Keratinocyte (primary cell): ENCODE measurements at regions not wholly inside any gene's neighbourhood (a gene's known extent, or its start where the extent isn't known, plus 50 kb on each side); places are given as distances from the start of the nearest gene placed in this dataset.

Source experiments
- DNase-seq: peaks from one replicate; pipeline ENCODE4 v3.0.0-alpha.2; 2011; ENCODE audit warnings: low read depth, missing footprints, low spot score
- FAIRE-seq: peaks from 2 replicates; lab custom pipeline; 2011; peaks lifted over from hg19 to GRCh38; lab: Jason Lieb, UNC
- H2AFZ ChIP-seq: 2 replicates; pipeline ENCODE4 v1.6.0; 2012; ENCODE audit warnings: low read length, control low read depth, inconsistent platforms; ENCODE audit not compliant: control insufficient read depth
- H3K27ac ChIP-seq: 2 replicates; pipeline ENCODE4 v1.5.1; 2011; ENCODE audit warnings: low read length; ENCODE audit not compliant: control insufficient read depth, insufficient read depth
- H3K27me3 ChIP-seq: 3 replicates; pipeline ENCODE4 v1.6.0; 2011; ENCODE audit warnings: low read length; ENCODE audit not compliant: control insufficient read depth, insufficient read depth; ENCODE audit errors: extremely low read depth
- H3K36me3 ChIP-seq, 2 experiments: 2 replicates in 1 of 2; 3 replicates in 1 of 2; pipeline ENCODE4 v1.5.1; 2011; ENCODE audit warnings: low read length in 2 of 2, mild to moderate bottlenecking in 1 of 2; ENCODE audit not compliant: control insufficient read depth in 2 of 2, insufficient read depth in 2 of 2; ENCODE audit errors: extremely low read depth in 1 of 2
- H3K4me1 ChIP-seq: 3 replicates; pipeline ENCODE4 v1.5.1; 2011; ENCODE audit warnings: low read length; ENCODE audit not compliant: control insufficient read depth, insufficient read depth; ENCODE audit errors: extremely low read depth
- H3K4me2 ChIP-seq: 3 replicates; pipeline ENCODE4 v1.6.0; 2011; ENCODE audit warnings: low read depth, low read length; ENCODE audit not compliant: control insufficient read depth, insufficient read depth; ENCODE audit errors: extremely low read depth
- H3K4me3 ChIP-seq, 3 experiments: fragments of 200-600 bp in 1 of 3; sonication (generic) in 1 of 3; 2 replicates in 2 of 3; 3 replicates in 1 of 3; pipeline ENCODE4 v1.5.1; 2011 to 2016; ENCODE audit warnings: low read length in 3 of 3, mild to moderate bottlenecking in 3 of 3, control low read depth in 2 of 3, inconsistent platforms in 1 of 3, low read depth in 1 of 3, mixed read lengths in 1 of 3, mixed run types in 1 of 3, moderate library complexity in 1 of 3; ENCODE audit not compliant: control insufficient read depth in 2 of 3, insufficient read depth in 2 of 3; ENCODE audit errors: extremely low read depth in 1 of 3
- H3K79me2 ChIP-seq: 2 replicates; pipeline ENCODE4 v1.6.0; 2012; ENCODE audit warnings: low read length; ENCODE audit not compliant: control insufficient read depth, insufficient read depth
- H3K9ac ChIP-seq: 3 replicates; pipeline ENCODE4 v1.6.0; 2011; ENCODE audit warnings: low read length; ENCODE audit not compliant: control insufficient read depth, insufficient read depth; ENCODE audit errors: extremely low read depth
- H3K9me1 ChIP-seq: 3 replicates; pipeline ENCODE4 v1.6.0; 2011; ENCODE audit warnings: low read length; ENCODE audit not compliant: control insufficient read depth, insufficient read depth; ENCODE audit errors: extremely low read depth
- H3K9me3 ChIP-seq: 2 replicates; pipeline ENCODE4 v1.5.1; 2012; ENCODE audit warnings: low read depth, low read length; ENCODE audit not compliant: control insufficient read depth
- H4K20me1 ChIP-seq: 3 replicates; pipeline ENCODE4 v1.6.0; 2011; ENCODE audit warnings: low read length; ENCODE audit not compliant: control insufficient read depth, insufficient read depth; ENCODE audit errors: extremely low read depth
- CTCF ChIP-seq, 3 experiments: IDR thresholded peaks in 1 of 3; conservative IDR thresholded peaks in 1 of 3; optimal IDR thresholded peaks in 1 of 3; 2 replicates in 2 of 3; 3 replicates in 1 of 3; pipeline versions ENCODE3 to v1.5.1; 2011; ENCODE audit warnings: low read length in 3 of 3, mild to moderate bottlenecking in 3 of 3, moderate library complexity in 2 of 3, control low read depth in 1 of 3, inconsistent platforms in 1 of 3; ENCODE audit not compliant: insufficient read depth in 2 of 3; ENCODE audit errors: extremely low read depth in 1 of 3
- EZH2 ChIP-seq: IDR thresholded peaks from one replicate; pipeline ENCODE4 v1.6.1; 2012; ENCODE audit warnings: inconsistent platforms, mild to moderate bottlenecking, low read length, moderate library complexity
- dilution Hi-C: fragments of 300-500 bp; cut with MboI; formaldehyde crosslinking; loops from one replicate; pipeline ENCODE4 v1.7.0; 2020; ENCODE audit warnings: low sequenced_read_pairs; ENCODE audit not compliant: extremely low pct_ligation_motif_present

DNA sequence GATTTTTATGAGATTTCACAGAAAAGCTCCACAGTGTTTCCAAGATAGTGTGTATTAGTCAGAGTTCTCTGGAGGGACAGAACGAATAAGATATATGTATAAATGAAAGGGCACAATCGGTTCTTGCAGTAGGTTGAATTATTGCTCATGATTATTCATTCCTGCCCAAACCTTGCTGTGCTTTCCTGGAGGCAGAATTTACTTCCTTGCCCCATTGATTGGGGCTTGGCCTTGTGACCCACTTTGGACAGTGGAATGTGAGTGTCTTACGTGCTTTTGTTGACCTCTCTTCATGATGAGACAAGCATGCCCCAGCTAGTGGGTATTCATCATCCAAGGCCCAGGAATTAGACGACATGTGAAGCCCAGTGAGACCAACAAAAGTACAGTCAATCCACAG, 53.0 kb upstream of the ABCB5 start:
- FAIRE-seq (no peak), DNase-seq (no peak)
- Histone ChIP-seq H3K4me2 (no peak overlapping the region), H3K27ac (no peak overlapping the region), H3K9ac (no peak overlapping the region), H3K79me2 (no peaks in the 10 kb centered on the region), H4K20me1 (no peaks in the 10 kb centered on the region), H3K9me1 (no peaks in the 10 kb centered on the region), H2AFZ (no peak overlapping the region), H3K9me3 (no peaks in the 10 kb centered on the region), H3K36me3 (no peaks in the 10 kb centered on the region), H3K4me3 (no peak overlapping the region), H3K27me3 (no peaks in the 10 kb centered on the region), H3K4me1 (no peaks in the 10 kb centered on the region)
- dilution Hi-C loops = no loop called here
- TF ChIP-seq CTCF (optimal IDR thresholded peaks at IDR 0.05 in 1 of 3, IDR thresholded peaks at IDR 0.05 in 1 of 3, conservative IDR thresholded peaks at IDR 0.05 in 1 of 3; ENCODE audit: extremely low read depth in 1 of 3, insufficient read depth in 2 of 3, low read length in 3 of 3) (no peak), EZH2 (no peak)
